ENCODE measurements at regions not wholly inside any gene's neighbourhood (a gene's known extent, or its start where the extent isn't known, plus 50 kb on each side); places are given as distances from the start of the nearest gene placed in this dataset.
A peak's percentile ranks its signal among the peaks of the same experiment; 100 is the strongest.

GRCh38 chr6:89025633-89026032 lies 54.9 kb upstream of the PNRC1 start:
- Histone ChIP-seq H2BK12ac (ENCODE audit: low read depth, low read length) (no peak overlapping the region), H2BK120ac (replicated peaks; ENCODE audit: low read depth, low read length) (no peak overlapping the region), H3K36me3 (ENCODE audit: control insufficient read depth in 2 of 4, insufficient read depth in 4 of 4, low read length in 3 of 4) (no peaks in the 10 kb centered on the region), H3K23ac (ENCODE audit: insufficient read length) (no peak overlapping the region), H2AFZ (ENCODE audit: low read length) (no peak overlapping the region), H3K18ac (ENCODE audit: extremely low read depth, low read length) (no peak overlapping the region), H2BK5ac (ENCODE audit: low read depth, low read length) (no peak overlapping the region), H2AK5ac (ENCODE audit: low read depth, low read length) (no peak overlapping the region), H2BK20ac (ENCODE audit: low read length) (no peak overlapping the region), H3K79me1 (ENCODE audit: low read depth, low read length) (no peaks in the 10 kb centered on the region), H2BK15ac (ENCODE audit: low read length) (no peak overlapping the region), H3K4me1 (replicated peaks in 1 of 4; ENCODE audit: control insufficient read depth in 3 of 4, insufficient read depth in 4 of 4, low read length in 3 of 4) (peaks cover 0 to 17% (median 5%) of the 10 kb centered on the region in 4 experiments; a peak in 4 of 7 replicates), H4K91ac (replicated peaks; ENCODE audit: insufficient read length, low read length) (peak overlapping the region; percentile 19), H3K9me3 (ENCODE audit: insufficient read depth in 2 of 2, low read depth in 1 of 2, low read length in 1 of 2) (no peaks in the 10 kb centered on the region), H3K27me3 (replicated peaks in 1 of 4; ENCODE audit: control insufficient read depth in 3 of 4, extremely low read depth in 1 of 4, insufficient read depth in 3 of 4, low read length in 3 of 4) (no peaks in the 10 kb centered on the region), H3K4me2 (ENCODE audit: insufficient read depth in 1 of 2, low read depth in 2 of 2, low read length in 2 of 2) (no peak overlapping the region), H4K5ac (ENCODE audit: insufficient read length, low read depth, low read length) (no peak overlapping the region), H3K79me2 (ENCODE audit: control insufficient read depth in 1 of 2, insufficient read depth in 2 of 2, low read length in 2 of 2) (no peaks in the 10 kb centered on the region), H3K56ac (replicated peaks; ENCODE audit: insufficient read length, low read depth, low read length) (no peak overlapping the region), H3K23me2 (ENCODE audit: low read depth, low read length) (no peaks in the 10 kb centered on the region), H3K4ac (replicated peaks; ENCODE audit: insufficient read length, low read depth, low read length) (no peak overlapping the region), H3K27ac (ENCODE audit: low read depth, low read length) (no peak overlapping the region), H4K8ac (ENCODE audit: extremely low read depth, insufficient read depth, low read length) (no peak overlapping the region), H3K4me3 (ENCODE audit: extremely low read depth in 1 of 4, insufficient read depth in 2 of 4, low read depth in 3 of 4, low read length in 4 of 4) (no peak overlapping the region), H3K9ac (replicated peaks in 1 of 4; ENCODE audit: extremely low read depth in 1 of 4, low read depth in 3 of 4, low read length in 3 of 4) (no peak overlapping the region), H3K14ac (ENCODE audit: insufficient read length) (no peak overlapping the region), H4K20me1 (replicated peaks in 1 of 2; ENCODE audit: control insufficient read depth in 1 of 2, insufficient read depth in 2 of 2, low read length in 2 of 2) (no peaks in the 10 kb centered on the region)
- WGBS, 2 experiments (ENCODE audit: extremely low coverage in 1 of 2, insufficient coverage in 1 of 2, insufficient read length in 1 of 2, insufficient replicate concordance in 2 of 2, low coverage in 1 of 2, low lambda C conversion rate in 2 of 2, missing lambda C conversion rate in 1 of 2): 90% methylated on average over 3 of the region's 3 CpGs; no CpG with 5 or more reads in 1 of the 2 experiments
- no peak for TF ChIP-seq JUND (IDR thresholded peaks at IDR 0.05; ENCODE audit: low read length)
- no peak for TF ChIP-seq NANOG (IDR thresholded peaks at IDR 0.05; ENCODE audit: insufficient read depth, low read depth, low read length, poor library complexity, severe bottlenecking)
- no peak for TF ChIP-seq TAF7 (optimal IDR thresholded peaks at IDR 0.05; ENCODE audit: borderline replicate concordance, low read depth, low read length)
- no peak for TF ChIP-seq GABPA (IDR thresholded peaks at IDR 0.05; ENCODE audit: borderline replicate concordance, insufficient read depth, low read length)
- no peak for TF ChIP-seq BACH1 (IDR thresholded peaks at IDR 0.05; ENCODE audit: low read length)
- no peak for TF ChIP-seq CHD2 (IDR thresholded peaks at IDR 0.05; ENCODE audit: low read length)
- TF ChIP-seq HDAC6 (IDR thresholded peaks at IDR 0.05; ENCODE audit: low read depth, low read length): no peak
- TF ChIP-seq BRCA1 (IDR thresholded peaks at IDR 0.05; ENCODE audit: low read depth, low read length): no peak
- TF ChIP-seq CBX8 (IDR thresholded peaks at IDR 0.05; ENCODE audit: borderline replicate concordance, low read depth, low read length): no peak
- no peak for TF ChIP-seq SUZ12 (IDR thresholded peaks at IDR 0.05; ENCODE audit: low read length)
- TF ChIP-seq, protein P1, sequence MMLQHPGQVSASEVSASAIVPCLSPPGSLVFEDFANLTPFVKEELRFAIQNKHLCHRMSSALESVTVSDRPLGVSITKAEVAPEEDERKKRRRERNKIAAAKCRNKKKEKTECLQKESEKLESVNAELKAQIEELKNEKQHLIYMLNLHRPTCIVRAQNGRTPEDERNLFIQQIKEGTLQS (IDR thresholded peaks at IDR 0.05; ENCODE audit: insufficient read depth, low read depth, low read length): no peak
- TF ChIP-seq SP4 (IDR thresholded peaks at IDR 0.05; ENCODE audit: low read length): no peak
- no peak for TF ChIP-seq TCF12 (IDR thresholded peaks at IDR 0.05; ENCODE audit: low read depth, low read length)
- ChIA-PET CTCF (ENCODE audit: partially characterized antibody) (interaction anchor here (1.0 to 4.0 kb wide), 2 partner anchors 36 to 43 kb away, joined by 3 to 16 read pairs; no protein-coding TSS in a partner anchor), POLR2A (ENCODE audit: partially characterized antibody) (interaction anchor here (1.4 kb wide), 1 partner anchor 9 kb away, joined by 4 read pairs; no protein-coding TSS in a partner anchor)
- DNase-seq (ENCODE audit: low read depth in 1 of 2, low spot score in 2 of 2) (no peak), FAIRE-seq (no peak)

Measured in H1 (cell line).